ELF-1 (cell line): ENCODE measurements at regions not wholly inside any gene's neighbourhood (a gene's known extent, or its start where the extent isn't known, plus 50 kb on each side); places are given as distances from the start of the nearest gene placed in this dataset.
A peak's percentile ranks its signal among the peaks of the same experiment; 100 is the strongest.

Experiments
- DNase-seq: peaks from one replicate; pipeline ENCODE4 v3.0.0-alpha.2; 2016; ENCODE audit warnings: low read depth, low spot score

GRCh38 chr5:83810511-83810910, 89.9 kb upstream of the HAPLN1 start:
- DNase-seq = no peak

- no peak for DNase-seq
Observed at GRCh38 chr5:83802686-83803085, 82.0 kb upstream of the HAPLN1 start.

DNA sequence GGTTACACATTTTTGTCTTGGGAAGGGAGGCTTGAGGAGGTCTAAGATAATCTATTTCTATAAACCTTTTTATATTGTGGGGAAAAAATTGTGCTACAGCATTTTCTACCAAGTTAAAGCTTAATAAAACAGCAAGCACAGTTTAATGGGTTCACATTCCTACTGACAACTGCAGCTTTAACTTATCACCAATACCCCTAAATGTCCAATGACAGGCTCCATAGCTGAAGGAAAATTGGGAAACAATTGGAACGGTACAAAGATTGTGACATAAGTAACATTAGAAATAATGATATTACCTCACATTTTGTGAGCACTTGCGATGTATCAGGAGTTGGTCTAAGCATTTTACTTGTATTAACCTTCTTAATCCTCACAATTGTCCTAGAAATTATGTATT, 79.5 kb upstream of the HAPLN1 start:
- no peak for DNase-seq

DNA sequence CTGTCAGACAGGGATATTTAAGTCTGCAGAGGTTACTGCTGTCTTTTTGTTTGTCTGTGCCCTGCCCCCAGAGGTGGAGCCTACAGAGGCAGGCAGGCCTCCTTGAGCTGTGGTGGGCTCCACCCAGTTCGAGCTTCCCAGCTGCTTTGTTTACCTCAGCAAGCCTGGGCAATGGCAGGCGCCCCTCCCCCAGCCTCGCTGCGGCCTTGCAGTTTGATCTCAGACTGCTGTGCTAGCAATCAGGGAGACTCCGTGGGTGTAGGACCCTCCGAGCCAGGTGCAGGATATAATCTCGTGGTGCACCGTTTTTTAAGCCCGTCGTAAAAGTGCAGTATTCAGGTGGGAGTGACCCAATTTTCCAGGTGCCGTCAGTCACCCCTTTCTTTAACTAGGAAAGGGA, 78.4 kb upstream of the HAPLN1 start:
- peak; percentile 31 for DNase-seq

GRCh38 chr5:83789371-83789770, 68.7 kb upstream of the HAPLN1 start:
- DNase-seq = no peak

- DNase-seq = no peak
Observed at GRCh38 chr5:83787631-83788030, 67.0 kb upstream of the HAPLN1 start.

DNA sequence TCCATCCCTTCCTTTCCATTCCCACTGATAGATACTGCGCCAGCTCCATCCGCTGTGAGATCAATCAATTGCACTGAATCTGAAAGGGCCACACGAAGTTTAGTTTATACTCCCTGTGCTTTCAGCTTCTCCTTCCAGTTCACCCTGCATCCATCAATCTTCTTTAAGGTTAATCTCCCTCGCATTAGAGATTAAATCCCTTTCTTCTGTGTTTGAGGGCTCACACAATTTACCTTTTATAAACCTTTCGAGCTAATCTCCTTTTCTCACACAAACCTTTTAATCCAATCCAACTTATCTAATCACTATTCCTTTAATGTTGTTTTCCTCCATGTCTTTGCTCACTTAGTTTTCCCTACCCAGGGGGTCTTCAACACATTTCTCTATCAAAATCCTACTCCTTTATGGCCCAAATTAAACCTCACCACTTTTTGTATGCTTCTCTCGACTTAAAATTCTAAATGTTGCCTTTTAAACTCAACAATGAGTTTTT, 64.6 kb upstream of the HAPLN1 start:
- DNase-seq = peak; percentile 16

DNA sequence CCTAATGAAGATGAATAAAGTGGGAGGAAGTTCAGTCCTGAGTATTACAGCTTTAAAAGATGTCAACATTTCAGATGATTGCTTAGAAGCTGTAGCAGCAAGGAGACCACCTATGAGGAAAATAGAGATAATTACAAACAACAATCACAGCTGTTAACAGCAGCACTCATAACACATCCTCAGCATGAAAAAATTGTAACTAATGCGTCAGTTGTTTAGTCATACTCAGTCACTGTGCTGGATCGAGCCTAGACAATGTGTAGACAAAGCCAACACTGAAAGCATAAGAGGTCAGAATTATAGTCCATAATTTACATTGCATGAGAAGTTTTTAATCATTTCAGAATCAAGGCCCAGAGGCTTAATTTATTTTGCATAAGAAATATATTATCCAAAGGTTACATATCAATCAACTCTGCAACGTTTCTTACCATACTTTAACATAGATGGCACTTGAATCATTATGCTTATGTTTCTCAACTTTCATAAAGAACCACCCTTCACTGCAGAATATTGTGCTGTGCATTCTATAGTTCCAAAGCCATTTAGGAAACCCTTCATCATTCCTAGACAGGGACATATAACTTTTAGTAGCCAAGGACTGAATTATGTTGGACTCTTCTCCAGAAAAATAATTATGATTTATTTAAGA, 60.2 kb upstream of the HAPLN1 start:
- no peak for DNase-seq

DNA sequence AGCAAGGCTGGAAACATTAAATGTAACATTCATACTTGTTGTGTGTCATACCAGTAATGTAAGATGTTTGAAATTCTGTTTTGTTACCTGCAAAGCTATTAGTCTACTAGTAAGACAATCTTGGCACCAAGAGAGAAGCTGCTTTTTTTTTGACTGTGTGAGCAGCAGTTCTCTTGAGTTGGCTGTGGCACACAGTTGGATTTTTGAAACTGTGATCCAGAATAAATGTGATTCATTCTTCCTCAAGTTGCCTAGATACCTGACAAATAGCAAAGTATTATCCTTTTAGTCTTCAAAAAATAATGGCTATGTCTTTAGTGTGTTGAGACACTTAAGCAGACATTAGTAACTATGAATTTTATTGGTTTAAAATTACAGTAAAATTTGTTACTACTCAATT, 57.2 kb upstream of the HAPLN1 start:
- no peak for DNase-seq

DNA sequence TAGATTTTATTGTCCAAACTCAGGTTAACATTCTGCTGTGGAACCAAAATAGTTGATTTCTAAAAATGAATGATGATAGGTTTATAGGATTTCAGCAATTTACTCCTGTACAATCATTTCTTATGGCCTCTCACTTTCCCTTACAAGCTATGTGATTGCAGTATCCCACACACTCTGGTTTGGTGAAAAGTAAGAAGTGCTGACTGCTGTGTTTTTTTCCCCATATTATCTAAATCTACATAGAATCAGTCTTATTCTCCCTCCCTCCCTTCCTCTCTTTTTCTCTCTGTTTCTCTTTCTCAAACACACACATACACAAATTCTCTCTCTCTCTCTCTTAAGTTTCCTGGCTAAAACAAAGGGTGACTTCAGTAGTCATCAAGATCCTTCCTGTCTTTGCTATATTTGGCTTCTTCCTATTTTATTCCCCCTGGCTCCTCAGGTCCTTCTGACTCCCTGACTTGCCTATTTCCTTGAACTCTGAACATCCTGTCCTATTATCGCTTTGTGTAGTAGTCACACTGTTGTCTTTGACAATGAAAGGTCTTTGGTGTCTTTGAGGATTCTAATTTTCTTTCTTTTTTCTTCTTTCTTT, 55.9 kb upstream of the HAPLN1 start:
- DNase-seq = no peak
